Mesendoderm (in vitro differentiated cells): ENCODE measurements at regions not wholly inside any gene's neighbourhood (a gene's known extent, or its start where the extent isn't known, plus 50 kb on each side); places are given as distances from the start of the nearest gene placed in this dataset.
A peak's percentile ranks its signal among the peaks of the same experiment; 100 is the strongest.

Experiments used
- DNase-seq: peaks from one replicate; pipeline ENCODE4 v3.0.0; 2013
- H2AK5ac ChIP-seq: 2 replicates; pipeline ENCODE4 v1.6.1; 2013; ENCODE audit warnings: low read length, inconsistent platforms
- H2BK120ac ChIP-seq: 2 replicates; pipeline ENCODE4 v1.6.1; 2013; ENCODE audit warnings: low read depth, mild to moderate bottlenecking, low read length, moderate library complexity, mixed read lengths
- H2BK15ac ChIP-seq: replicated peaks from 2 replicates; pipeline ENCODE4 v1.6.1; 2013; ENCODE audit warnings: low read depth, mild to moderate bottlenecking, moderate library complexity
- H2BK5ac ChIP-seq: 2 replicates; pipeline ENCODE4 v1.6.1; 2013; ENCODE audit warnings: low read length, inconsistent platforms
- H3K18ac ChIP-seq: 2 replicates; pipeline ENCODE4 v1.6.1; 2013; ENCODE audit warnings: mild to moderate bottlenecking, low read length, mixed read lengths
- H3K23ac ChIP-seq: one replicate; pipeline ENCODE4 v1.6.1; 2013; ENCODE audit warnings: low read length
- H3K27ac ChIP-seq: 2 replicates; pipeline ENCODE4 v1.5.1; 2013; ENCODE audit warnings: low read depth, mild to moderate bottlenecking, inconsistent platforms, low read length, moderate library complexity
- H3K27me3 ChIP-seq: 2 replicates; pipeline ENCODE4 v1.6.1; 2013; ENCODE audit warnings: low read length, control low read depth, mild to moderate bottlenecking, inconsistent platforms; ENCODE audit not compliant: insufficient read depth, poor library complexity
- H3K36me3 ChIP-seq: 2 replicates; pipeline ENCODE4 v1.6.1; 2013; ENCODE audit warnings: low read length, inconsistent platforms; ENCODE audit not compliant: control insufficient read depth, insufficient read depth
- H3K4ac ChIP-seq: one replicate; pipeline ENCODE4 v1.6.1; 2013; ENCODE audit warnings: low read depth, mild to moderate bottlenecking, low read length, moderate library complexity
- H3K4me1 ChIP-seq: 2 replicates; pipeline ENCODE4 v1.6.1; 2013; ENCODE audit warnings: low read depth, low read length, inconsistent platforms; ENCODE audit not compliant: control insufficient read depth
- H3K4me2 ChIP-seq: 2 replicates; pipeline ENCODE4 v1.6.1; 2013; ENCODE audit warnings: low read length
- H3K4me3 ChIP-seq: 2 replicates; pipeline ENCODE4 v1.5.1; 2013; ENCODE audit warnings: mild to moderate bottlenecking, low read length
- H3K56ac ChIP-seq: one replicate; pipeline ENCODE4 v1.6.1; 2013; ENCODE audit warnings: low read length
- H3K79me1 ChIP-seq: 2 replicates; pipeline ENCODE4 v1.6.1; 2013; ENCODE audit warnings: low read length, inconsistent platforms
- H3K79me2 ChIP-seq: 2 replicates; pipeline ENCODE4 v1.6.1; 2013; ENCODE audit warnings: mild to moderate bottlenecking, low read length; ENCODE audit not compliant: control insufficient read depth, insufficient read depth
- H3K9ac ChIP-seq: 2 replicates; pipeline ENCODE4 v1.6.1; 2013; ENCODE audit warnings: low read length, inconsistent platforms
- H4K5ac ChIP-seq: one replicate; pipeline ENCODE4 v1.6.1; 2013; ENCODE audit warnings: low read length
- H4K8ac ChIP-seq: one replicate; pipeline ENCODE4 v1.6.1; 2013; ENCODE audit warnings: low read depth, mild to moderate bottlenecking, control low read depth, low read length, moderate library complexity
- WGBS: extraction: QIAGEN DNeasy Blood & Tissue Kit; methylation state at CpG from one replicate; pipeline ENCODE4 v1.1.7; 2013; ENCODE audit warnings: low lambda C conversion rate, missing lambda C conversion rate; ENCODE audit not compliant: insufficient coverage; ENCODE audit errors: extremely low coverage; 5-methylcytosine and 5-hydroxymethylcytosine counted together

DNA sequence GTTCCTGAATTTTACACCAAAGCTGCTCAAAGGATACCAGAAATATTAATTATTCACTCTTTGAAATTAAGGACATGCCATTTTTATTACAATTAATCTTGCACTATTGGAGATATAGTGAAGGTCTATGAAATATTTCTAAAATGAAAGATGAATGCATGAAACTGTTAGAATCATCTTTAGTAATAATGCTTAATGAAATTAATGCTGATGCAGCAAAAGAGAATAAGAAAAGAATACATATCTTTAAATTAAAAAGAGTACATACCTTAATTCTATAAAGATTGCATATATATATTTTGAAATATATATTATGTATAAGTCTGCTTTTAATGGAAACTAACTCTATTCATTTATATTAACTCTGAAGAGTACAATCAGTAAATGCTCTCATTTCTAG lies 236.0 kb downstream of the ALX1 start:
- H2BK5ac ChIP-seq, result no peak overlapping the region
- no peaks in the 10 kb centered on the region for H3K27me3 ChIP-seq
- no peak overlapping the region for H3K18ac ChIP-seq
- no peaks in the 10 kb centered on the region for H3K79me1 ChIP-seq
- no peaks in the 10 kb centered on the region for H3K36me3 ChIP-seq
- H3K4me1 ChIP-seq, result no peaks in the 10 kb centered on the region
- no peak overlapping the region for H4K8ac ChIP-seq
- H2AK5ac ChIP-seq, result no peak overlapping the region
- no peak overlapping the region for H3K4ac ChIP-seq
- H2BK15ac ChIP-seq, result no peak overlapping the region
- H3K4me2 ChIP-seq, result no peak overlapping the region
- H3K79me2 ChIP-seq, result no peaks in the 10 kb centered on the region
- H3K9ac ChIP-seq, result no peak overlapping the region
- no peak overlapping the region for H3K56ac ChIP-seq
- no peak for DNase-seq
- no peak overlapping the region for H2BK120ac ChIP-seq
- H3K27ac ChIP-seq, result no peak overlapping the region
- H3K23ac ChIP-seq, result no peak overlapping the region
- no peak overlapping the region for H4K5ac ChIP-seq
- no peak overlapping the region for H3K4me3 ChIP-seq

DNA sequence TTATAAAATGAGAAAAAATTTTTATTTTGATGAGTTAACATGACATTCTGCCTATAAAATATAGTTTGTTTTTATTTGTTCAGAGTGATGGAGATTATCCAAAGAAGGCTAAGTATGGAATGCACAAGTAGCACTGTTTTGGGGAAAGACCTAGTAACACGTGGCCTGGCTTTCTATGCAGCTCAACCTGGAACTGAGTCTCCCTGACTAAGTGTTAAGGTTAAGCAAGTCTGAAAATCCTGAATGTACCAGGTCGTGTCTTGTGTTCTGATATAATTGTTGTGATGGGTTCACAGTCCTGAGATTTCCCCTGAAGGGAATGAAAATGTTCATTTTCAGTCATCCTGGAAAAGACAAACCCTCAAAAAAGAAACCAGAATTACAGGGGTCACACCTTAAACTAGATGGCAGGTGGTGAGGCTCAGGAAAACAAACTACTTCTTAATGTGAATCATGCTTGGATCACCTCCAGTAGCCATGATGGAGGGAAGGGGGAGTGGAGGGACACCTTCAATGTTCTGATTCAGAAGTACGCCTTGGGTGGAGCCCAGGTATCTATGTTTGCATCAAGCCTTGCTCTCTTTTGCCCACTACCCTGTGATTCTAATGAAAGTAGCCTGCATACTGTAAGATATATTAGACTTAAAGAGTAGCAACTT lies 236.8 kb downstream of the ALX1 start:
- Histone ChIP-seq H3K4me3 (no peak overlapping the region), H3K4me2 (no peak overlapping the region), H2BK120ac (no peak overlapping the region), H3K18ac (peak overlapping the region; percentile 22), H3K79me1 (no peaks in the 10 kb centered on the region), H3K4me1 (no peaks in the 10 kb centered on the region), H2AK5ac (no peak overlapping the region), H3K79me2 (no peaks in the 10 kb centered on the region), H2BK5ac (no peak overlapping the region), H3K4ac (no peak overlapping the region), H3K36me3 (no peaks in the 10 kb centered on the region), H3K27me3 (no peaks in the 10 kb centered on the region), H3K9ac (no peak overlapping the region), H3K27ac (no peak overlapping the region), H4K8ac (no peak overlapping the region), H3K56ac (no peak overlapping the region), H2BK15ac (no peak overlapping the region), H3K23ac (no peak overlapping the region), H4K5ac (no peak overlapping the region)
- WGBS, result no CpG with 5 or more reads among the region's 3 CpGs
- DNase-seq, result no peak

DNA sequence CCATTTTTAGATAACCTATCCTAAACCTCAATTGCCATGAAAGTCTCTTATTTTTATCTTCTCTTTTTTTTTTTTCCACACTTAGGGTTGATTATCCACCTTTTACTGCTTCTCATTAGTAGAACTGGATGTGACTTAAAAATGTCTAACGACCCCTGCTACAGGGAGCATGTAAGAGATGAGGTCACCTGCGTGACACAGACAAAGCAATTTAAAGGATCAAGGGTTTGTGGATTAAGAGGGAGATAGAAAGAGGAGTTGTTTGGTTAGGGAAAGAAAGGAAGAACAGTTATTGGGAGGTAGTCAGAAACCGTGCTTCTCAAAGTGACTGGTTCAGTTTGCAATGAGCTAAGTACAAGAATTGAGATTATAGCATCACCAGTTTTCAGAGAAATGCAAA lies 239.1 kb downstream of the ALX1 start:
- WGBS, result no CpG with 5 or more reads among the region's 3 CpGs
- H4K8ac ChIP-seq, result no peak overlapping the region

DNA sequence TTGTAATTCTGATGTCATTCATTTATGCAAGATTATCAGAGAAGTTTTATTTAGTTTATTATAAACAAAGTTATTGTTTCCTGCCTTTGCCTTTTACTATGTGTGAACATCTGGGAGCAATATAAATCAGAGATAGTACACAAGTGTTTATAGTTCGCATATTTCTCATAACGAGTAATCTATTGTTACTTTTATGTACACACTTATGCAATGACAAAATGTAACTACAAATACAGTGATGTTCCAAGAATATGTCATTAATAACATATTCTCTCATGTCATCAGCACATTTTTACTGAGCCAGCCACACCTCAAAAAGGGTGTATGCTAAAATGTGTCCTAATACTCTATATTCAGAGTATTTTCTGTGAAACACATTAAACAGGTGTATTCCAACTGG lies 243.2 kb downstream of the ALX1 start:
- Histone ChIP-seq H3K4ac (no peak overlapping the region), H3K56ac (no peak overlapping the region), H3K9ac (no peak overlapping the region), H3K18ac (no peak overlapping the region), H2BK15ac (no peak overlapping the region), H2AK5ac (no peak overlapping the region), H4K5ac (no peak overlapping the region), H3K36me3 (no peaks in the 10 kb centered on the region), H3K4me3 (no peak overlapping the region), H3K4me2 (no peak overlapping the region), H3K79me1 (no peaks in the 10 kb centered on the region), H3K79me2 (no peaks in the 10 kb centered on the region), H2BK120ac (no peak overlapping the region), H3K4me1 (no peaks in the 10 kb centered on the region), H4K8ac (no peak overlapping the region), H3K27ac (no peak overlapping the region), H3K23ac (no peak overlapping the region), H2BK5ac (no peak overlapping the region), H3K27me3 (no peaks in the 10 kb centered on the region)
- DNase-seq, result no peak
- WGBS, result no CpG with 5 or more reads among the region's 2 CpGs

More for the DNA sequence above, 239.1 kb downstream of the ALX1 start:
- H3K4ac ChIP-seq, result no peak overlapping the region
- H3K4me2 ChIP-seq, result no peak overlapping the region
- H3K27me3 ChIP-seq, result no peaks in the 10 kb centered on the region
- H3K27ac ChIP-seq, result no peak overlapping the region
- H3K9ac ChIP-seq, result no peak overlapping the region
- no peak overlapping the region for H3K23ac ChIP-seq
- no peak overlapping the region for H2BK5ac ChIP-seq
- peak; percentile 79 for DNase-seq
- H2BK15ac ChIP-seq, result no peak overlapping the region
- H2AK5ac ChIP-seq, result no peak overlapping the region
- no peak overlapping the region for H3K4me3 ChIP-seq
- no peaks in the 10 kb centered on the region for H3K79me2 ChIP-seq
- no peaks in the 10 kb centered on the region for H3K4me1 ChIP-seq
- H3K79me1 ChIP-seq, result no peaks in the 10 kb centered on the region
- H3K18ac ChIP-seq, result no peak overlapping the region
- H2BK120ac ChIP-seq, result no peak overlapping the region
- no peaks in the 10 kb centered on the region for H3K36me3 ChIP-seq
- no peak overlapping the region for H3K56ac ChIP-seq
- no peak overlapping the region for H4K5ac ChIP-seq

DNA sequence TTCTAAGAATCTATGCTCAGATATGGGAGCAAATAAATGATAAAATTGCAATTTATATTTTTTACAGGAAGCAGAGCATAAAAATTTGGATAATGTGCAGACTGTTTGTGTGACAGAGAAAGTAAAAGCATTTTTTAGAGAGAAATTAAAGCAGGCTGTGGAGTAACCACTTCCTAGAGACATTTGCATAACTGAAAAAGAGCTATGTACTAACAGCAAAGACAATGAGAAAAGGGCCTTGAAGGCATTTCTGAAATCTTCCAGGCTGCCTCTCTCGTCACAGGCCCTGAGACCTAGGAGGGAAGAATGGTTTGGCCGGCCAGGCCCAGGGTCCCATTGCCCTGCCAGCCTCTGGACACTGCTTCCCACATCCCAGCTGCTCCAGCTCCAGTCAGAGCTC lies 247.2 kb downstream of the ALX1 start:
- H3K23ac ChIP-seq, result no peak overlapping the region
- H2BK5ac ChIP-seq, result no peak overlapping the region
- H3K27ac ChIP-seq, result no peak overlapping the region
- no peaks in the 10 kb centered on the region for H3K4me1 ChIP-seq
- no peaks in the 10 kb centered on the region for H3K79me2 ChIP-seq
- no CpG with 5 or more reads among the region's 2 CpGs for WGBS
- no peak overlapping the region for H3K18ac ChIP-seq
- no peak overlapping the region for H2BK120ac ChIP-seq
- H3K4me3 ChIP-seq, result no peak overlapping the region
- H3K79me1 ChIP-seq, result no peaks in the 10 kb centered on the region
- no peak overlapping the region for H3K9ac ChIP-seq
- H2BK15ac ChIP-seq, result no peak overlapping the region
- H3K56ac ChIP-seq, result no peak overlapping the region
- no peak for DNase-seq
- H4K5ac ChIP-seq, result no peak overlapping the region
- no peak overlapping the region for H3K4me2 ChIP-seq
- no peak overlapping the region for H3K4ac ChIP-seq
- H3K27me3 ChIP-seq, result no peaks in the 10 kb centered on the region
- H4K8ac ChIP-seq, result no peak overlapping the region
- H2AK5ac ChIP-seq, result no peak overlapping the region
- H3K36me3 ChIP-seq, result no peaks in the 10 kb centered on the region

DNA sequence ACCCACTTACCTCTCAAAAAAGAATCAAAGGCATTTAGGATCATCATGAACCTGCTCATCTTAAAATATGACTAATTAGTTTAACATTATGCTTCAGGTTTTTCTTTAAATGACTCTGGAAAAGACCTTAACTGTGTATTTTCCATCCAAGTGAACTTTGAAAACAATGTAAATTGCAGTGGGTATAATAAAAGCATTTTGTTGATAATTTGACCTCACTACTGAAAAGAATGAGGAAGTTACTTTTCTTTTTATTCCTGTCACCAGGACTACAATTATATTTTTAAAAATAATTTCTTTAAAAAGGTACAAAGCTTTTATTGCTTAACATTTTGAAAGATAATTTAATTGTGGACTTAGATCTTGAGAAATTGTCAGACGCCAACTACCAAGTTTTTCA lies 249.9 kb downstream of the ALX1 start:
- WGBS, result no CpG with 5 or more reads among the region's 1 CpG
- H3K4ac ChIP-seq, result no peak overlapping the region
- DNase-seq, result no peak

More for the DNA sequence above, 249.9 kb downstream of the ALX1 start:
- H3K56ac ChIP-seq, result no peak overlapping the region
- no peak overlapping the region for H4K8ac ChIP-seq
- no peaks in the 10 kb centered on the region for H3K79me1 ChIP-seq
- no peaks in the 10 kb centered on the region for H3K4me1 ChIP-seq
- no peaks in the 10 kb centered on the region for H3K79me2 ChIP-seq
- no peak overlapping the region for H2BK120ac ChIP-seq
- no peak overlapping the region for H3K27ac ChIP-seq
- no peak overlapping the region for H2BK5ac ChIP-seq
- no peak overlapping the region for H3K4me2 ChIP-seq
- no peak overlapping the region for H3K9ac ChIP-seq
- no peak overlapping the region for H3K23ac ChIP-seq
- H2AK5ac ChIP-seq, result no peak overlapping the region
- no peak overlapping the region for H4K5ac ChIP-seq
- H3K18ac ChIP-seq, result no peak overlapping the region
- no peak overlapping the region for H2BK15ac ChIP-seq
- no peaks in the 10 kb centered on the region for H3K36me3 ChIP-seq
- H3K27me3 ChIP-seq, result no peaks in the 10 kb centered on the region
- H3K4me3 ChIP-seq, result no peak overlapping the region
